SH-SY5Y (cell line): ENCODE measurements at regions not wholly inside any gene's neighbourhood (a gene's known extent, or its start where the extent isn't known, plus 50 kb on each side); places are given as distances from the start of the nearest gene placed in this dataset.

Source experiments
- GATA2 ChIP-seq: IDR thresholded peaks from 2 replicates; pipeline ENCODE4 v1.6.1; 2011; ENCODE audit warnings: mild to moderate bottlenecking, low read depth, low read length
- GATA3 ChIP-seq: IDR thresholded peaks from 2 replicates; pipeline ENCODE4 v1.6.1; 2011; ENCODE audit warnings: low read depth, mild to moderate bottlenecking, low read length, moderate library complexity

- no peak for TF ChIP-seq GATA3
- TF ChIP-seq GATA2 = no peak
Observed at GRCh38 chr3:159897331-159898075, 91.1 kb upstream of the IL12A start.
